Skeletal muscle tissue (tissue), 3 donors: ENCODE measurements at regions not wholly inside any gene's neighbourhood (a gene's known extent, or its start where the extent isn't known, plus 50 kb on each side); places are given as distances from the start of the nearest gene placed in this dataset.

Source experiments
- H3K27ac ChIP-seq: one replicate; pipeline ENCODE4 v1.7.0; 2013; ENCODE audit warnings: mild to moderate bottlenecking, low read depth, low read length, inconsistent platforms
- H3K27me3 ChIP-seq, 3 donors: one replicate each; pipeline ENCODE4 v1.7.0; 2013; ENCODE audit warnings: low read length in 3 of 3; ENCODE audit not compliant: control insufficient read depth in 3 of 3, insufficient read depth in 3 of 3
- H3K36me3 ChIP-seq, 3 donors: one replicate each; pipeline ENCODE4 v1.7.0; 2013; ENCODE audit warnings: low read length in 3 of 3; ENCODE audit not compliant: control insufficient read depth in 3 of 3, insufficient read depth in 3 of 3
- H3K4me1 ChIP-seq, 3 donors: one replicate each; pipeline ENCODE4 v1.7.0; 2013; ENCODE audit warnings: low read length in 3 of 3, mild to moderate bottlenecking in 3 of 3; ENCODE audit not compliant: control insufficient read depth in 3 of 3, insufficient read depth in 3 of 3
- H3K4me3 ChIP-seq, 3 donors: one replicate each; pipeline ENCODE4 v1.7.0; 2013; ENCODE audit warnings: low read length in 3 of 3
- H3K9ac ChIP-seq, 3 donors: one replicate each; pipeline ENCODE4 v1.7.0; 2013; ENCODE audit warnings: low read length in 3 of 3, mild to moderate bottlenecking in 3 of 3, moderate library complexity in 2 of 3, low read depth in 1 of 3
- H3K9me3 ChIP-seq, 3 donors: one replicate each; pipeline ENCODE4 v1.7.0; 2013; ENCODE audit warnings: low read length in 3 of 3; ENCODE audit not compliant: control insufficient read depth in 3 of 3
- donor health status: Osteomylitis.

DNA sequence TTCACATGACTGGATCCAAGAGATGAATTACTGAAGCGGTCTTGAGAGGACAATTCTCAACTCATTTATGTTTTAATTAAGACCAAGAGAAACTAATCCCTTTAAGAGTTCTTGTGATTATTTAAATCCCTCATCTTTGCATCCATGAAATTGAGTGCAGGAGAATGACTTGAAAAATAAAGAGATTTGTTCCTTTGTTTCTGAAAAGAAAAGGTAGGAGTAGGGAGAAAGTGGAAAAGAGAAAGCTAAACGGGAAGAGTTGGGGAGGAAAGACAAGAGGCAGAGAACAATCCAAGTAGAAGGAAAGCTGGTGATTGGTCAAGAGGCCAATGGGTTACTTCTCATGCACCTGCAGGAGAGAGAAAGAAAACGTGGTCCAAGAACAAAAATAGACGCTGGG, 75.2 kb upstream of the SOX4 start:
- H3K27me3 ChIP-seq, result peaks cover 0 to 3% (median 0%) of the 10 kb centered on the region in 3 donors

DNA sequence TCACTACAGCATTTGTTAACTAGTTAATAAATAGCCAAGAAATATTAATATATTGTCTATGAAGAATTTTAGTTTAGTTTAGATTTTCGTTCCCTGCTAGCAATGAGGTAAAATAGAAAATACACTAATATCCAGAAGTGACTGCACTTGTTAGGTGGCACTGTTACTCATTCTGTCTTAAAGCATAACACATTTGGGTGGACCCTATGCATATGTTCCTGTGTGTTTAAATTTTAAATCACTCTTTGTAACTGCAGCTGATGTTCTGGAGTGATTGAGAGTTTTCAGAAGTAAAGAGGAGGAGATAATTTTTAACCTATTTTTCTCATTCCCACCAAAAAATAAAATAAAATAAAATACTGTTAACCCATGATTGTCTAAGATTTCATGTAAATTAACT, 73.9 kb upstream of the SOX4 start:
- no peak overlapping the region for H3K9ac ChIP-seq
- no peaks in the 10 kb centered on the region for H3K9me3 ChIP-seq
- no peaks in the 10 kb centered on the region for H3K36me3 ChIP-seq
- peaks cover 0 to 3% (median 0%) of the 10 kb centered on the region in 3 donors for H3K27me3 ChIP-seq
- H3K4me1 ChIP-seq, result no peaks in the 10 kb centered on the region
- H3K27ac ChIP-seq, result no peak overlapping the region
- H3K4me3 ChIP-seq, result no peak overlapping the region

More for the DNA sequence above, 75.2 kb upstream of the SOX4 start:
- no peak overlapping the region for H3K9ac ChIP-seq
- H3K9me3 ChIP-seq, result no peaks in the 10 kb centered on the region
- H3K36me3 ChIP-seq, result no peaks in the 10 kb centered on the region
- H3K4me1 ChIP-seq, result no peaks in the 10 kb centered on the region
- no peak overlapping the region for H3K27ac ChIP-seq
- no peak overlapping the region for H3K4me3 ChIP-seq

- Histone ChIP-seq H3K36me3 (no peaks in the 10 kb centered on the region), H3K9me3 (no peaks in the 10 kb centered on the region), H3K4me3 (no peak overlapping the region), H3K4me1 (no peaks in the 10 kb centered on the region), H3K27me3 (peaks cover 0 to 3% (median 0%) of the 10 kb centered on the region in 3 donors), H3K27ac (no peak overlapping the region), H3K9ac (no peak overlapping the region)
These were observed 72.3 kb upstream of the SOX4 start for GRCh38 chr6:21521276-21521675.

DNA sequence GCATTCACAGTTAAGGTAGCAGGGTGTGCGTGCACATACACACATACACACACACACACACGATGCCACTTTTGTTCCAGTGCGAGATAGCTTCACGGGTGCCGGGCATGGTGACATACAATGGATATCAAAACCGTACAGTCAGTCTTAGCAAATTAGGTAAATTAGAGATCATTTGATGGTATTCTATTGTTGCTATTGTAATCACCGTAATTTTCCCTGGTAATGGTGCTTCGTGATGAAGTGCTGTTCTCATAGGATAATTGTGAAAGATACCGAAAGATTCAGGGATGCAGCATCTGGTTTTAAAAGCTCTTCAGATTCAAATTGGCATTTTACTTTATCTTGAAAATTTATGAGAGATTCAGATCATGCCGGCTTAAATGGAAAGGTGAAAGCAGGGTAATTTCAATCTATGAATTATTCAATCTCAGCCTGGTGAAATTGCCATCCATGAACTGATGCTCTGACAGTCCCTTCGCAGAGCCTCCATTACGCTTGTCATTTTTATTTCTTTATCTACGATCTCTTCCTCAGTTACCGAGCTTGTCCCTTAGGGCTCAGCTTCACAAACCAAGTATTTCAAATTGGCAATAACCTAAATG, 71.3 kb upstream of the SOX4 start:
- Histone ChIP-seq H3K9me3 (no peaks in the 10 kb centered on the region), H3K27ac (no peak overlapping the region), H3K4me1 (no peaks in the 10 kb centered on the region), H3K9ac (no peak overlapping the region), H3K36me3 (no peaks in the 10 kb centered on the region), H3K27me3 (peaks cover 0 to 3% (median 0%) of the 10 kb centered on the region in 3 donors), H3K4me3 (no peak overlapping the region)

DNA sequence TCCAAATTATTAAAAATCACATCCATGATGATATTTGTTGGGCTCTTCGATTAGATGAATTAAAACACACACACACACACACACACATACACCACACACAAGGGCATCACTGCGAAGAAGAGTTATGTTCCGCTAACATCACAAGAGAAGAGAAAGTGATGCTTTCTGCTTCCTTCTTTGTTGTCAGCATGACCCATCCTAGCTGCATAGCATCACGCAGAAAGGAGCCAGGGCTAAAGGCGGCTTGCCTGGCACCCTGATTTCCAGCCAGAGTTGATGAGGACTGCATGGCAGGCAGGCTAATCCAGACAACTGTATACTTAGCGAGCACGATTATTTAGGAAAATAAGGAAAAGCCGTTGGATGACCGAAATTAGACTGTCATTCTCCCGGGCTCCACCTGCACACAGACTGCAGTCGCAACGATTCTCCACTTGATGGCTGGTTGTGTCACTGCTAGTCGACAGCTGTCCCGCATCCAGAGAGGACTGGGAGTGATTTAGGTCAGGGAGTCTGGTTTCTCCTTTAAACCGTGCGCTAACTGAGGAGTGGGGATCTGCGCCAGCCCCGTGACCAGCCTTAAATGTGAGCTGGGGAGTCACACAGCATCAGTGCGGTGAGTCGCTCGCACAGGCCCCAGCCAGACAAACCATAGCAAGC, 70.6 kb upstream of the SOX4 start:
- no peak overlapping the region for H3K9ac ChIP-seq
- H3K4me1 ChIP-seq, result no peaks in the 10 kb centered on the region
- peaks cover 0 to 3% (median 0%) of the 10 kb centered on the region in 3 donors for H3K27me3 ChIP-seq
- H3K27ac ChIP-seq, result no peak overlapping the region
- H3K9me3 ChIP-seq, result no peaks in the 10 kb centered on the region
- no peaks in the 10 kb centered on the region for H3K36me3 ChIP-seq
- H3K4me3 ChIP-seq, result no peak overlapping the region

DNA sequence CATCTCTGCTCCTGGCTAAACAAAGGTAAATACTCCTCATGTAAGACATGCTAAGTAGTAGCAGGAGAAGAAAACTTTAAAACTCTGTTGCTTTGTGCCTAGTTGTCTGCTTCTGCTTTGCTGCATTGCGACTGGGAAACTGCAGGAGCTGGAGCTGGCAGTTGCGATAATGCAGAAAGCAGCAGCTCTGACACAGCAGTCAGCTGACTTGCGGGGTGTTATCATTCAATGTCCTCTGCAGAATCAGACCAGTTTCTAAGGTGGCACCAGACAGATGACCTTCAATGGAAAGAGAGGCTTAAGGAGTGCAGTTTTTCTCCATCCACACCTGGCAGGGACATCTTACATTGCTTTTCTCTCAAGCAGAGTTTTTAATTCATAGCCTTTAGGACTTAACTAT, 69.9 kb upstream of the SOX4 start:
- H3K9me3 ChIP-seq, result no peaks in the 10 kb centered on the region
- no peaks in the 10 kb centered on the region for H3K4me1 ChIP-seq
- H3K4me3 ChIP-seq, result no peak overlapping the region
- no peak overlapping the region for H3K27ac ChIP-seq
- H3K36me3 ChIP-seq, result no peaks in the 10 kb centered on the region
- H3K9ac ChIP-seq, result no peak overlapping the region
- H3K27me3 ChIP-seq, result peaks cover 0 to 3% (median 0%) of the 10 kb centered on the region in 3 donors

GRCh38 chr6:21524201-21524600, 69.3 kb upstream of the SOX4 start:
- Histone ChIP-seq H3K9me3 (no peaks in the 10 kb centered on the region), H3K27me3 (peaks cover 0 to 3% (median 0%) of the 10 kb centered on the region in 3 donors), H3K4me1 (no peaks in the 10 kb centered on the region), H3K4me3 (no peak overlapping the region), H3K36me3 (no peaks in the 10 kb centered on the region), H3K27ac (no peak overlapping the region), H3K9ac (no peak overlapping the region)

DNA sequence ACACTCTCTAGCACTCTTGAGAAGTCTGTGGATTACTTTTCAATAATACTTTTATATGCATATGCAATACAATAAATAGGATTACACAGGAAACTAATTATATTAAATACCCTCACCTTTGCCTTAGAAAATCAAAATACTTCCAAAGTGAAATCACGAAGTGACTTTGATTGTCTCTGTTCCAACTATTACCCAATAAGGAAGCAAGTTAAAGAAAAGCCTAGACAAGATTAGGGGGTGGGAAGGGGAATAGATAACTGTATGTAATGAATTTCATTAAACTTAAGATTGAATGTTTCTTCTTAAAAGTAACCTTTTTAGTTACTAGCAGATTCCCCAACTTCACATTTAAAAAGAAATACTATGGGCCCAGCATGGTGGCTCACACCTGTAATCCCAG, 66.6 kb upstream of the SOX4 start:
- Histone ChIP-seq H3K4me3 (no peak overlapping the region), H3K36me3 (no peaks in the 10 kb centered on the region), H3K4me1 (no peaks in the 10 kb centered on the region), H3K27ac (no peak overlapping the region), H3K9ac (no peak overlapping the region), H3K9me3 (no peaks in the 10 kb centered on the region), H3K27me3 (no peaks in the 10 kb centered on the region)

- no peak overlapping the region for H3K4me3 ChIP-seq
- no peaks in the 10 kb centered on the region for H3K36me3 ChIP-seq
- no peak overlapping the region for H3K9ac ChIP-seq
- H3K9me3 ChIP-seq, result no peaks in the 10 kb centered on the region
- H3K27ac ChIP-seq, result no peak overlapping the region
- no peaks in the 10 kb centered on the region for H3K27me3 ChIP-seq
- H3K4me1 ChIP-seq, result no peaks in the 10 kb centered on the region
These were observed 65.8 kb upstream of the SOX4 start for GRCh38 chr6:21527731-21528130.

- H3K27me3 ChIP-seq, result no peaks in the 10 kb centered on the region
These were observed 64.1 kb upstream of the SOX4 start for GRCh38 chr6:21529431-21529830.

More at GRCh38 chr6:21529431-21529830, 64.1 kb upstream of the SOX4 start:
- no peak overlapping the region for H3K27ac ChIP-seq
- no peak overlapping the region for H3K4me3 ChIP-seq
- no peaks in the 10 kb centered on the region for H3K36me3 ChIP-seq
- no peak overlapping the region for H3K9ac ChIP-seq
- no peaks in the 10 kb centered on the region for H3K4me1 ChIP-seq
- H3K9me3 ChIP-seq, result no peaks in the 10 kb centered on the region
